PC-3 (cell line): ENCODE measurements at regions not wholly inside any gene's neighbourhood (a gene's known extent, or its start where the extent isn't known, plus 50 kb on each side); places are given as distances from the start of the nearest gene placed in this dataset.

ENCODE experiments used
- EZH2 ChIP-seq: fragments of 300-600 bp; sonication (generic); IDR thresholded peaks from one replicate; pipeline ENCODE4 v1.6.1; 2017; ENCODE audit warnings: antibody characterized with exemption, mild to moderate bottlenecking, low read length; ENCODE audit not compliant: unreplicated experiment
- TF ChIP-seq, protein P1 (sequence below): fragments of 300-600 bp; sonication (generic); conservative IDR thresholded peaks from 2 replicates; pipeline ENCODE4 v1.5.1; 2017; ENCODE audit warnings: antibody characterized with exemption, low read depth, mild to moderate bottlenecking, low read length

DNA sequence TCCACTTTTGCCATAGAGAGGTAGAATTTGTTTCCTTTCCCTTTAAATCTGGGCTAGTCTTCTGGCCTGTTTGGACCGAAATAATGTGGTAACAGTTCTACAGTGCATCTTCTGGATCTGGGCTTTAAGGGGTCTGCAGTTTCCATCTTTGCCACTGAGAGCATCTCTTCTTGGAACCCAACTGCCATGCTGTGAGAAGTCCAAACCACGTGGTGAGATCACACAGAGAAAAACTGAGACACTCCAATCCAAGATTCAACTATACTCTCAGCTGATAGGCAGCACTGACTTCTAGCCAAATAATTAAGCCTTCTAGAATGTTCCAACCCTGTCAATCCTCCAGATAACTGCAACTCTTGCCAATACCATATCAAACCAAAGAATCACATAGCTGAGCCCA, 261.1 kb downstream of the INSIG2 start:
- TF ChIP-seq, protein P1, sequence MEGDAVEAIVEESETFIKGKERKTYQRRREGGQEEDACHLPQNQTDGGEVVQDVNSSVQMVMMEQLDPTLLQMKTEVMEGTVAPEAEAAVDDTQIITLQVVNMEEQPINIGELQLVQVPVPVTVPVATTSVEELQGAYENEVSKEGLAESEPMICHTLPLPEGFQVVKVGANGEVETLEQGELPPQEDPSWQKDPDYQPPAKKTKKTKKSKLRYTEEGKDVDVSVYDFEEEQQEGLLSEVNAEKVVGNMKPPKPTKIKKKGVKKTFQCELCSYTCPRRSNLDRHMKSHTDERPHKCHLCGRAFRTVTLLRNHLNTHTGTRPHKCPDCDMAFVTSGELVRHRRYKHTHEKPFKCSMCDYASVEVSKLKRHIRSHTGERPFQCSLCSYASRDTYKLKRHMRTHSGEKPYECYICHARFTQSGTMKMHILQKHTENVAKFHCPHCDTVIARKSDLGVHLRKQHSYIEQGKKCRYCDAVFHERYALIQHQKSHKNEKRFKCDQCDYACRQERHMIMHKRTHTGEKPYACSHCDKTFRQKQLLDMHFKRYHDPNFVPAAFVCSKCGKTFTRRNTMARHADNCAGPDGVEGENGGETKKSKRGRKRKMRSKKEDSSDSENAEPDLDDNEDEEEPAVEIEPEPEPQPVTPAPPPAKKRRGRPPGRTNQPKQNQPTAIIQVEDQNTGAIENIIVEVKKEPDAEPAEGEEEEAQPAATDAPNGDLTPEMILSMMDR: no peak
- TF ChIP-seq EZH2: no peak
